ENCODE measurements at regions not wholly inside any gene's neighbourhood (a gene's known extent, or its start where the extent isn't known, plus 50 kb on each side); places are given as distances from the start of the nearest gene placed in this dataset.
A peak's percentile ranks its signal among the peaks of the same experiment; 100 is the strongest.

GRCh38 chr9:14441976-14442651 is 128.2 kb upstream of the NFIB start:
- H3K27ac ChIP-seq (ENCODE audit: low read length): no peak overlapping the region
- H3K9me3 ChIP-seq (ENCODE audit: control insufficient read depth, insufficient read depth, low read depth, low read length): no peaks in the 10 kb centered on the region
- no peaks in the 10 kb centered on the region for H3K36me3 ChIP-seq (ENCODE audit: control insufficient read depth, insufficient read depth, low read length)
- no peaks in the 10 kb centered on the region for H3K27me3 ChIP-seq (ENCODE audit: control insufficient read depth, insufficient read depth, low read length)
- H3K4me1 ChIP-seq (ENCODE audit: control insufficient read depth, insufficient read depth, low read length): no peaks in the 10 kb centered on the region
- in situ Hi-C loops (cut with HindIII; ENCODE audit: low pct_unique_long_range_greater_than_20kb, low sequenced_read_pairs) (no loop called here), intact Hi-C loops (cut with micrococcal nuclease; ENCODE audit: unreplicated experiment) (no loop called here)
- no peak overlapping the region for H3K4me3 ChIP-seq (ENCODE audit: low read depth in 2 of 2, low read length in 2 of 2)
- no TSS peak for BruUV-seq (replicated peaks)
- ChIA-PET POLR2A (no interaction called here), CTCF (no interaction called here)
- ATAC-seq (no peak), DNase-seq (ENCODE audit: low read depth, low spot score) (no peak)
- peak; percentile 23 for TF ChIP-seq CTCF (IDR thresholded peaks at IDR 0.05)
- no peak for TF ChIP-seq REST (IDR thresholded peaks at IDR 0.05; ENCODE audit: insufficient read depth in 1 of 2, low read depth in 2 of 2, low read length in 1 of 2)

GRCh38 chr9:14441115-14441514 is 127.2 kb upstream of the NFIB start:
- DNase-seq (ENCODE audit: low read depth, low spot score): no peak
- H3K36me3 ChIP-seq (ENCODE audit: control insufficient read depth, insufficient read depth, low read length): no peaks in the 10 kb centered on the region
- intact Hi-C loops (cut with micrococcal nuclease; ENCODE audit: unreplicated experiment) (no loop called here), in situ Hi-C loops (cut with HindIII; ENCODE audit: low pct_unique_long_range_greater_than_20kb, low sequenced_read_pairs) (no loop called here)
- BruUV-seq (replicated peaks): no TSS peak
- no peaks in the 10 kb centered on the region for H3K27me3 ChIP-seq (ENCODE audit: control insufficient read depth, insufficient read depth, low read length)
- TF ChIP-seq REST (IDR thresholded peaks at IDR 0.05; ENCODE audit: insufficient read depth in 1 of 2, low read depth in 2 of 2, low read length in 1 of 2): no peak
- no peak for TF ChIP-seq TCF7L2 (IDR thresholded peaks at IDR 0.05; ENCODE audit: low read depth, low read length)
- TF ChIP-seq SIN3A (IDR thresholded peaks at IDR 0.05; ENCODE audit: borderline replicate concordance, insufficient read depth, low read depth, low read length): no peak
- TF ChIP-seq CTCF (IDR thresholded peaks at IDR 0.05): no peak
- no peak for TF ChIP-seq POLR2AphosphoS5 (IDR thresholded peaks at IDR 0.05; ENCODE audit: low read depth, low read length)
- no peak overlapping the region for H3K4me3 ChIP-seq (ENCODE audit: low read depth in 2 of 2, low read length in 2 of 2)
- ChIA-PET CTCF (no interaction called here), POLR2A (interaction anchor here (0.6 kb wide), 1 partner anchor 442 kb away, joined by 3 read pairs; no protein-coding TSS in a partner anchor)
- ATAC-seq: no peak
- no peak overlapping the region for H3K27ac ChIP-seq (ENCODE audit: low read length)
- H3K4me1 ChIP-seq (ENCODE audit: control insufficient read depth, insufficient read depth, low read length): no peaks in the 10 kb centered on the region
- no peaks in the 10 kb centered on the region for H3K9me3 ChIP-seq (ENCODE audit: control insufficient read depth, insufficient read depth, low read depth, low read length)
